CD4-positive, alpha-beta T cell treated with Interleukin-12 subunit alpha and Interleukin-12 subunit beta, for 1 hour (primary cell): ENCODE measurements at regions not wholly inside any gene's neighbourhood (a gene's known extent, or its start where the extent isn't known, plus 50 kb on each side); places are given as distances from the start of the nearest gene placed in this dataset.

Experiments
- DNase-seq: peaks from one replicate; pipeline ENCODE4 v3.0.0-alpha.2; 2020

GRCh38 chr3:5071061-5071460, 51.0 kb upstream of the ARL8B start:
- DNase-seq: no peak

- DNase-seq: no peak
Measured at GRCh38 chr3:5072100-5072816, 49.8 kb upstream of the ARL8B start.
